OCI-LY3 (cell line): ENCODE measurements at regions not wholly inside any gene's neighbourhood (a gene's known extent, or its start where the extent isn't known, plus 50 kb on each side); places are given as distances from the start of the nearest gene placed in this dataset.

Experiments
- H2AFZ ChIP-seq: fragments of 200-600, 300-600 bp; shearing (Covaris generic); 2 replicates; pipeline ENCODE4 v1.6.0; 2014; ENCODE audit warnings: antibody characterized with exemption, low read depth, low read length
- H3K27ac ChIP-seq: fragments of 200-600, 300-600 bp; sonication (generic); 2 replicates; pipeline ENCODE4 v1.5.1; 2014; ENCODE audit warnings: mild to moderate bottlenecking, low read length, moderate library complexity, mixed read lengths
- H3K27me3 ChIP-seq: fragments of 200-600, 300-600 bp; sonication (generic); 2 replicates; pipeline ENCODE4 v1.6.1; 2014; ENCODE audit warnings: low read depth, low read length, mixed read lengths
- H3K36me3 ChIP-seq: fragments of 200-600, 300-600 bp; sonication (generic); replicated peaks from 2 replicates; pipeline ENCODE3; 2014; ENCODE audit warnings: low read depth, low read length, mixed read lengths
- H3K4me1 ChIP-seq: fragments of 300-600, 200-600 bp; sonication (generic); 2 replicates; pipeline ENCODE4 v1.6.1; 2014; ENCODE audit warnings: low read length, mixed read lengths
- H3K4me2 ChIP-seq: fragments of 200-600, 300-600 bp; sonication (generic); 2 replicates; pipeline ENCODE4 v1.6.1; 2014; ENCODE audit warnings: low read length, mixed read lengths
- H3K4me3 ChIP-seq: fragments of 300-600, 200-600 bp; sonication (generic); 2 replicates; pipeline ENCODE4 v1.5.1; 2014; ENCODE audit warnings: antibody characterized with exemption, mild to moderate bottlenecking, low read length, moderate library complexity
- H3K79me2 ChIP-seq: fragments of 300-600, 200-600 bp; shearing (Covaris generic); 2 replicates; pipeline ENCODE4 v1.6.1; 2014; ENCODE audit warnings: mild to moderate bottlenecking, low read length, mixed read lengths
- H3K9ac ChIP-seq: fragments of 300-600, 200-600 bp; shearing (Covaris generic); 2 replicates; pipeline ENCODE4 v1.6.0; 2014; ENCODE audit warnings: mild to moderate bottlenecking, low read length, moderate library complexity
- H3K9me3 ChIP-seq: fragments of 200-600, 300-600 bp; shearing (Covaris generic); 2 replicates; pipeline ENCODE4 v1.6.1; 2014; ENCODE audit warnings: low read length, mixed read lengths; ENCODE audit not compliant: insufficient read depth
- H4K20me1 ChIP-seq: fragments of 200-600, 300-600 bp; sonication (generic); 2 replicates; pipeline ENCODE4 v1.6.1; 2016; ENCODE audit warnings: low read length, mixed read lengths; ENCODE audit not compliant: insufficient read depth
- CTCF ChIP-seq: fragments of 200-600, 300-600 bp; sonication (generic); IDR thresholded peaks from 2 replicates; pipeline ENCODE4 v1.5.1; 2014; ENCODE audit warnings: antibody characterized with exemption, low read length, low read depth
- EZH2phosphoT487 ChIP-seq: fragments of 200-600 bp; shearing (Covaris generic); IDR thresholded peaks from 2 replicates; pipeline ENCODE4 v1.6.1; 2018; ENCODE audit warnings: antibody characterized with exemption, mixed run types, low read depth

DNA sequence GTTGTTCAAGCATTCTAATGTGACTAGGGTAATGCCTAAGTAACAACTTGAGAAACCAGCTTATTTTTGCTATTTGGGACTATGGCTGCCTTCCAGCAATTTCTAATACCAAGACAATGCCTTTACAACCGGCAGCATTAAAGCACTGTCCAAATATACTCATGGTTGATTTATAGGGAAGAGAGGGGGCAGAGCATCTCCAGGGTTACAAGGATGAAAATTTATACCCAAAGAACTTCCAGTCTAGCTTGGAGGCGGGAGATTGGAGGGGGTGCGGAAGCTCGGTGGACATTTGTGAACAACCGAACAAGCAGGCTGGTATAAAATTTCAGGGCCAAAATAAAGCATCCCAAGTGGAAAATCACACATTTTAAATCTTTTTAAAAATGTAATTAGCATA, 79.4 kb upstream of the FOXN2 start:
- H3K27ac ChIP-seq = no peak overlapping the region
- H3K9ac ChIP-seq = no peak overlapping the region
- H3K9me3 ChIP-seq = peaks cover 3% of the 10 kb centered on the region; the same call in 1 of the 2 replicates
- no peaks in the 10 kb centered on the region for H3K79me2 ChIP-seq
- no peaks in the 10 kb centered on the region for H4K20me1 ChIP-seq
- H3K27me3 ChIP-seq = no peaks in the 10 kb centered on the region
- peaks cover 4% of the 10 kb centered on the region for H3K4me1 ChIP-seq
- H3K4me2 ChIP-seq = no peak overlapping the region
- TF ChIP-seq CTCF (no peak), EZH2phosphoT487 (no peak)
- no peaks in the 10 kb centered on the region for H3K36me3 ChIP-seq
- no peak overlapping the region for H2AFZ ChIP-seq
- no peak overlapping the region for H3K4me3 ChIP-seq

GRCh38 chr2:48238381-48238780, 76.1 kb upstream of the FOXN2 start:
- peaks cover 10% of the 10 kb centered on the region for H3K4me1 ChIP-seq
- H2AFZ ChIP-seq = no peak overlapping the region
- no peaks in the 10 kb centered on the region for H4K20me1 ChIP-seq
- H3K27ac ChIP-seq = no peak overlapping the region
- no peak overlapping the region for H3K9ac ChIP-seq
- H3K9me3 ChIP-seq = peaks cover 3% of the 10 kb centered on the region; the same call in 1 of the 2 replicates
- no peaks in the 10 kb centered on the region for H3K36me3 ChIP-seq
- H3K4me2 ChIP-seq = no peak overlapping the region
- H3K27me3 ChIP-seq = no peaks in the 10 kb centered on the region
- no peak overlapping the region for H3K4me3 ChIP-seq
- TF ChIP-seq EZH2phosphoT487 (no peak), CTCF (no peak)
- H3K79me2 ChIP-seq = no peaks in the 10 kb centered on the region

DNA sequence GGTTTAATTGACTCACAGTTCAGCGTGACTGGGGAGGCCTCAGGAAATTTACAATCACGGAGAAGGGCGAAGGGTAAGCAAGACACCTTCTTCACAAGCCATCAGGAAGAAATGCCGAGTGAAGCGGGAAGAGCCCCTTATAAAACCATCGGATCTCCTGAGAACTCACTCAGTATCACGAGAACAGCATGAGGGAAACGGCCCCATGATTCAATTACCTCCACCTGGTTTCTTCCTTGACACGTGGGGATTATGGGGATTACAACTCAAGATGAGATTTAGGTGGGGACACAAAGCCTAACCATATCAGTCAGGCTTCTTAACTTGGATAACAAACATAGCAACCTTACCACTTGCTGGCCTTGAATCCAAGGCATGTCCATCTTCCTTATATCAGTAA, 73.6 kb upstream of the FOXN2 start:
- no peak overlapping the region for H3K9ac ChIP-seq
- H3K36me3 ChIP-seq = no peaks in the 10 kb centered on the region
- H3K27ac ChIP-seq = no peak overlapping the region
- H3K79me2 ChIP-seq = no peaks in the 10 kb centered on the region
- peaks cover 10% of the 10 kb centered on the region for H3K4me1 ChIP-seq
- H3K27me3 ChIP-seq = 0 out of 2 replicates have a peak, but pooled peaks cover 6% of the 10 kb centered on the region
- H3K9me3 ChIP-seq = peaks cover 3% of the 10 kb centered on the region; the same call in 1 of the 2 replicates
- no peaks in the 10 kb centered on the region for H4K20me1 ChIP-seq
- H3K4me3 ChIP-seq = no peak overlapping the region
- H3K4me2 ChIP-seq = no peak overlapping the region
- no peak for TF ChIP-seq EZH2phosphoT487
- TF ChIP-seq CTCF = no peak
- H2AFZ ChIP-seq = no peak overlapping the region

GRCh38 chr2:48247206-48247605, 67.3 kb upstream of the FOXN2 start:
- H3K4me3 ChIP-seq = no peak overlapping the region
- no peaks in the 10 kb centered on the region for H3K79me2 ChIP-seq
- H3K27me3 ChIP-seq = peaks cover 17% of the 10 kb centered on the region
- H3K9ac ChIP-seq = no peak overlapping the region
- no peak overlapping the region for H2AFZ ChIP-seq
- TF ChIP-seq EZH2phosphoT487 (no peak), CTCF (no peak)
- H4K20me1 ChIP-seq = no peaks in the 10 kb centered on the region
- no peak overlapping the region for H3K27ac ChIP-seq
- H3K4me1 ChIP-seq = peaks cover 34% of the 10 kb centered on the region
- H3K4me2 ChIP-seq = no peak overlapping the region
- no peaks in the 10 kb centered on the region for H3K36me3 ChIP-seq
- H3K9me3 ChIP-seq = no peaks in the 10 kb centered on the region
